Daoy (cell line): ENCODE measurements at regions not wholly inside any gene's neighbourhood (a gene's known extent, or its start where the extent isn't known, plus 50 kb on each side); places are given as distances from the start of the nearest gene placed in this dataset.

ENCODE experiments used
- DNase-seq: peaks from one replicate; pipeline ENCODE4 v3.0.0-alpha.2; 2015; ENCODE audit warnings: low read depth

DNA sequence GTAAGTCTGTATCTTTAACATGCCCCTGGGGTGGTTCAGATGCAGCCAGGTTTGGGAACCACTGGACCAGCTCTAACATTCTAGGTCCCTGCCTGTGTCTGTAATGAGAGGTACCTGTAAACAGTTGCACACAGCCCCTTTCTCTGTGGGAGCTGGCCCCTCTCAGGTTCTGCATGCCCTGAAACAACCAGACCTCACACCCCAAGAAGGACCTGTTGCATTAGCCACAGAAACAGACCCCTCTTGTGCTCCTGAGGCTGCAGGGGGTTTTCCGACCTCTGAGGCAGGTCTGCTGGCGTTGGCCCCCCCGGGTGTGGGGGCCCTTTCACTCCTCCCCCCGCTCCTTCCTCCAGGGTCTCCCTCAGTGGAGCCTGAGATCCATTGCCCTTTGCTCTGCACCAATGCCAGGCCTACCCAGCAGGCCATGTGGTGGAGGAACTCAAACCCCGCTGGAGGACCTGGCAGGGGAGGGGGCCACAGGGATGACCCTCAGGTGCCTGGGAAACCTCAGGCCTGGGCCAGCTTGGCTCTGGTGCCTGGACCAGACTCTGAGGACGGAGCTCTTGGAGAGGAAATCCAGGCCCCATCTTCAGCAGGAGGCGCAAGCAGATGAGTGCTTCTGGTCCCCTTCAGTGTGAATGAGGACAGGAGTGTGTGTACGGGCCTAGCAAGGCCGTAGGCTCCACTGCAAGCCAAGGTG is 61.4 kb upstream of the PJA1 start:
- DNase-seq, result no peak

DNA sequence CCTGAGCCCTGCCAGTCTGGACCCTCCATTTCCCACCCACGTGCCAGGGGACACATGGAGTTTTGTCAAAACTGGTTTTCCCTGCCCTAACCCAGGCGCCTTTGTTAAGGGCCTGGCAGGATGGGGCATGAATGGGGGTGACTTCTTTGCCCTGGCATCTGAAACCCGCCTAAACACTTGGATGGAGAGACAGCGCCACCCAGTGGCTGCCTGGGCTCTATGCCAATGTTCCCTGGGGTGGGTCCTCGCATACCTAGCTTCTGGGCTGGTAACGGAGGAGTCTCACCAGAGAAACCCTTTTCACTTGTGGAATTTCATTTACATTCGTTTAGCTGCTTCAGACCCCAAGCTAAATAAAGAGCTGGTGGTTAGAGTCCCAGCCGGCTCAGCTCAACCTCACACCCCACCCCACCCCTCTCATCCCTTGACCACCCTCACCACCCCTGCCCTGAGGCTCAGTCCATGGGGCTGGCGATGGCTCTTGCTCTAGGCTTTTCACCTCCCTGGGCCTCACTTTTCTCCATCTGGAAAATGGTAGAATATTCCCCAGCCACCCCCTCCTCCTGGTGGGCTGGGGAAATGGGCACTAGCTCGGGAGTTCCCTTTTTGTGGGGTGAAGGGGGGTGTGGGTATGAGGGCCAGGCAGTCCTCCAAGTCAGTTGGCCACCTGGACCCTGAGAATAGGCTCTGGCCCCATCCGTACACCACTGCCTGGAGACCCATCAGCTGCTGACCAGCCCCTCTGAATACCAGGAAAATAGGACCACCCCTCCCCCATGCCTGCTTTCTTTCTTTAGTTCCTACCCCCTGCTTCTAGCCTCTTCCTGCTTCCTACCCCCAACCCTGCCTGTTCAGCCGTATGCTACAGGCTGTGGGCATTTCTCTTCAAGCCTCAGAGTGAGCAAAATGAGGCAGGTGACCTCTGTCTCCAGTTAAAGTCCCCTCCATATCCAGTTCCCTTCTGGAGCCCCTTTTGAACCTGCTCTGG is 57.1 kb upstream of the PJA1 start:
- DNase-seq, result peak; percentile 67

DNA sequence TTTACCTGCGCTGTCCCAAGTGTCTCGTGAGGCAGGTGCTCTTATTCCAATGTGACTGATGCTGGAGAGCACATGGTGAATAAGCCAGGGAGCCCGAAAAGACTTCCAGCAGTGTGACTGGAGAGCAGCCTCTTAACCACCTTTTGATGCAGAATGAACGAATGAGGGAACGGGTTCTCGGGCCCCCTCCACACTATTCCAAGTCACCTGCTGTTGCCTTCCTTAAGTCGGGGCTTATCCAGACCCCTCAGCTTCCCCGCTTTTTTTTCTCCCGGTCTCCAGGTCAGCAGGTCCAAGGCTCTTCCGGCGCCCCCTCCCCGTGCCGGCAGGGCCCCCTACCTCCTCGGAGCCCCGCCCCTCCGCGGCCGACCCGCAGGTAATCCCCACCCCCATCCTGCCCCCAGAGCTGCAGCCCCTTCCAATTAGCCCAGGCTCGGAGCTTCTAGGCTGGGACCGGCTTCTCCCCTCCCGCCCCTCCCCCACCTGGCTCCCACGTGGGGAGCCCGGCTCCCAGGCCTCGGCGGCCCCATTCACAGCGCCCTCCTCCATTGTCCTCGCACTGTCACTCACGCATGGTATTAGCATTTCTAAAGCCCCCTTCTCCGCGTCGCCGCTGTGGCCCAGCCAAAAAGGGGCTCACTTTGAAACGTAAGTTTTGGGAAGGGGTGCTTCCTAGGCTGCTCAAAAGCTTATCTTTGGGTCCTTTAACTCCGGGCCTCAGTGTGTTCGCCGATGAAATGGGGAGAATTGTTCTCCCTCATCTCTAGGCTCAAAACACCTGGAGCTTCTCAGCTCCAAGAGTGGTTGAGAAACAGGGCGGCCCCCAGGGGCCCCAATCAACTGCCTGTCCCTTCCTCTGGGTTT is 56.2 kb upstream of the PJA1 start:
- DNase-seq, result no peak

DNA sequence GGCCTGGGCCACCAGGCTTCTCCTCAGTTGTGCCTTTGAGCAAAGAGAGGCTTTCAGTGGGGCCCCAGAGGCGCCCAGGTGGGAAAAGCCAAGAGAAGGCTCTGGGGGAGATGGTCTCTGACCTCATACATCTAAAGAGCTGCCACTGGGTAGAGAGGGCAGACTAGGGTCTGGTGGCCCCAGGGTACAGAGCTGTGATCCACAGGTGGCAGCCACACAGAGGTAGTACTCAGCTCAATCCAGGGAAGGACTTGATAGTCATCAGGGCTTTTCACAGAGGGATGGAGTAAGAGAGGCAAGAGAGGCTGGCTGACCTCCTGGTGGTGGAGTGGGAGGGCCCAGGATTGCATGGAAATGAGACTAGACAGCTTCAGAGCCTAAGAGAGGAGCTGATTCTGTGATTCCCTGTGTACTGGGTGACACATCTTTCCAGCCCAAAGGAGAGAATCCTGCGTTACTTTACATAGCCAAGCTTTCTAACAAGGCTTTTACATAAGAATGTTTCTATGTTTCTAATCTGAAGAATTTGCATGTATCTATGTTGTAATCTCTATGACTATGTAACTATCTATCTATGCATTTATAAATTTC is 53.2 kb upstream of the PJA1 start:
- no peak for DNase-seq

DNA sequence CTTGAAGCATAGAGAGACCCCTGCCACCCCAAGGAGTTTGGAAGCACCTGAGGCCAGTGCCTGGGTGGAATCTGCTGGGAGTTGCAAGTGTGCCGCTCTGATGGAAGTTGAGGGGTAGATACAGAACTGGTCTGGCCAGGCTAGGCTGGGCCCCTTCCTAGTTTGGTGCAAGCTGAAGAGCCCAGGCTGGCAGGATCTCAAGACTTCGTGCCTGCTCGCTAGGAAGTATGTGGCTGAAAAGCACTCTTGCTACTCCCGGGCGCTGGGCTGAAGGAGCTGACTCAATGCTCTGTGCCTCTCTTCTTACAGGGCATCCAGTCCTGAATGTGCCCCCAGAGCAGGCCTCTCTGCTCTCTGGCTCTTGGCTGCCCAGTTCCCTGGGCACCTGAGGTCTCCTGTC is 51.7 kb upstream of the PJA1 start:
- no peak for DNase-seq

DNA sequence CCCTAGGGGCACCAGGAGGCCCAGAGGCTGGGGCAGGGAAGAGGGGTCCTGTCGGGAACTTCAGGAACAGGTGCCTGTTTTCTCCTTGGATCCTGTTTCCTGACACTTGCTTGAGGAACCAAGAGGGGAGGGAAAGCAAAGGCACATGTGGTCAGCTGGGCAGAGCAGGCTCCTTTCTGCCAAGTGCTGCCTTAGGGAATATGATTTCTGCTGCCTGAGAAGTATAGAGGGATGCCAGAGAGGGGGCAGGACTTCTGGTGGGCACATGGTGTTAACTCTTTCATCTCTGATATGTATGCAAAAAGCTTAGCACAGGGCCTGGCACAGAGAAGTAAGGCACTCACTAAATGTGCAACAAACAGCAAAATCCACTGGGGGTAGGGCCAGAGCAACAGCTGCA is 51.2 kb upstream of the PJA1 start:
- no peak for DNase-seq

DNA sequence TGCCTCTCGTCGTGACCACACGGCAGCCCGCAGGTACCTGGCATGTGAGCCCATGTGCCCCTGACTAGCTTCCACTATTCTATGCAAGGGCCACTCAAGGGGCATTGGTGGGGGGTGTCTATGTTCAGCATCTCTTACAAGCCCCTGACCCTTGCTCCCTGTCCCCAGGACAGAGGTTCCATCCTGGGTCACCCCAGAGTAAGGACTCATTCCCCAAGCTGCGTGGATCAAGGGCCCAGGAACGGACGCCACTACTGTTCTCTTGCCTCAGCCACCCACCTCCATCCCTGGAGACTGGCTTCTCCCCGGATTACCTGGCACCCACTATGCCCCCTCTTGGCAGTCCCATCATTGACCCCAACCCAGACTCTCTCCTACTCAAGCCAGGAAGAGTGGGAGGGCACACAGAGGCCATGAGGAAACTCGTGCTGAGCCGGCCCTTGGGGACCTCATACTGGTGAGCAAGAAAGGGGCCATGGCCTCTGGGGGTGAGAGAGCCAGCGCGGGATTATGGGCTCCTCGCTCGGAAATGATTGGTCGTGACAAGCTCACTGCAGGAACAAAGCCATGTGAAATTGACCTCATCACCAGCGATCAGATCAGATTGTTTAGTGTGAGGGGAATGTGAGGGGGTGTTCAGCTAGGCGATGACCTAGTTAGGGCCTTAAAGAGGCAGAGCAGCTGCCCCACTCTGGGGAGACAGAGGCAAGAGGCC is 50.1 kb upstream of the PJA1 start:
- no peak for DNase-seq
